Tibial nerve (tissue), 4 donors: ENCODE measurements at regions not wholly inside any gene's neighbourhood (a gene's known extent, or its start where the extent isn't known, plus 50 kb on each side); places are given as distances from the start of the nearest gene placed in this dataset.
"Not testable (repeated sequence)": the region's sequence is repeated elsewhere in the genome, so short reads cannot be mapped to it uniquely, and the experiment has no call there.

Source experiments
- DNase-seq, 2 donors: peaks; one replicate each; pipeline ENCODE4 v3.0.0-alpha.2; 2019; ENCODE audit warnings: low spot score in 2 of 2
- H3K27ac ChIP-seq, 4 donors: fragments of 200-600 bp; sonication (generic) in 3 of 4; one replicate each; pipeline ENCODE4 v1.5.1; 2017 to 2019; ENCODE audit warnings: mild to moderate bottlenecking in 1 of 4
- H3K27me3 ChIP-seq, 2 donors: fragments of 200-600 bp; sonication (generic) in 1 of 2; one replicate each; pipeline versions ENCODE4 v1.5.1 to v1.6.0; 2017 to 2019
- H3K36me3 ChIP-seq, 3 donors: fragments of 200-600 bp; sonication (generic); one replicate each; pipeline ENCODE4 v1.5.1; 2018 to 2019
- H3K4me1 ChIP-seq, 4 donors: fragments of 200-600 bp; sonication (generic) in 3 of 4; one replicate each; pipeline ENCODE4 v1.5.1; 2017 to 2019
- H3K4me3 ChIP-seq, 4 donors: fragments of 200-600 bp; sonication (generic) in 3 of 4; one replicate each; pipeline ENCODE4 v1.5.1; 2017 to 2019; ENCODE audit warnings: mild to moderate bottlenecking in 1 of 4, moderate library complexity in 1 of 4
- H3K9me3 ChIP-seq, 4 donors: fragments of 200-600 bp; sonication (generic) in 3 of 4; one replicate each; pipeline ENCODE4 v1.5.1; 2017 to 2019
- CTCF ChIP-seq, 5 experiments: fragments of 200-600 bp in 3 of 5; fragments of 450-650 bp in 2 of 5; sonication (generic) in 3 of 5; IDR thresholded peaks; one replicate each; pipeline ENCODE4 v1.5.1; 2016 to 2019; ENCODE audit warnings: antibody characterized with exemption in 5 of 5, mild to moderate bottlenecking in 3 of 5, moderate library complexity in 2 of 5
- EP300 ChIP-seq, 2 donors: sonication (generic); formaldehyde crosslinking; IDR thresholded peaks; one replicate each; pipeline ENCODE4 v1.6.1; 2017; ENCODE audit warnings: antibody characterized with exemption in 2 of 2, mild to moderate bottlenecking in 1 of 2
- POLR2A ChIP-seq, 2 donors: fragments of 450-650 bp; IDR thresholded peaks; one replicate each; pipeline ENCODE4 v1.6.1; 2017; ENCODE audit warnings: antibody characterized with exemption in 2 of 2, mild to moderate bottlenecking in 2 of 2, moderate library complexity in 2 of 2
- WGBS, 2 donors: methylation state at CpG; one replicate each; pipeline ENCODE4 v1.1.5; 2018; 5-methylcytosine and 5-hydroxymethylcytosine counted together

DNA sequence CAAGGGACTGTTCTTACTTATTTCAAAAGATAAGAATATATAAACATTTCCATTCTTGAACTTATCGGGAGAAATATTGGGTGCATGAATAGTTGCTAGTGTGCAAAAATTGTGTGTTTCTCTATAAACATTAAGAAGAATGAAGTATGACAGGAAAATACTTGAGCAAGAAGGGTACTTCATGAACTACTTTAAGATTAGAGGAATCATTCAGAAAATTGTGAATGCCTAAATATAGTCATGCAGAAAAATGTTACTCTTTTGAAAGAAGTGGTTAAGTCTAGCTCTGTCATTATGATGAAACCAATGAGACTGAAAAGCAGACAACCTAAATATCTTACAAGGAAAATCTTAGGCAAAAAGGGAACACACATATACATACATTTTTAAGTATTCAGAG is 207.8 kb upstream of the PCDH18 start:
- no peaks in the 10 kb centered on the region for H3K9me3 ChIP-seq
- H3K4me3 ChIP-seq, result no peak overlapping the region
- H3K27ac ChIP-seq, result no peak overlapping the region
- WGBS, 2 donors, result 69 to 82% methylated on average over 1 of the region's 1 CpG
- DNase-seq, result no peak
- no peaks in the 10 kb centered on the region for H3K36me3 ChIP-seq
- no peaks in the 10 kb centered on the region for H3K4me1 ChIP-seq
- no peaks in the 10 kb centered on the region for H3K27me3 ChIP-seq
- TF ChIP-seq CTCF (IDR thresholded peaks at IDR 0.05) (no peak), POLR2A (IDR thresholded peaks at IDR 0.05) (no peak), EP300 (IDR thresholded peaks at IDR 0.05) (no peak)

- WGBS, 2 donors, result 75 to 82% methylated on average over 1 of the region's 1 CpG
- DNase-seq, result no peak
- no peak for TF ChIP-seq POLR2A (IDR thresholded peaks at IDR 0.05)
- no peak for TF ChIP-seq EP300 (IDR thresholded peaks at IDR 0.05)
- no peak for TF ChIP-seq CTCF (IDR thresholded peaks at IDR 0.05)
Observed at GRCh38 chr4:137739391-137739790, 207.1 kb upstream of the PCDH18 start.

GRCh38 chr4:137738375-137738990 is 206.2 kb upstream of the PCDH18 start:
- 72 to 82% methylated on average over 4 of the region's 4 CpGs for WGBS, 2 donors
- H3K36me3 ChIP-seq, result no peaks in the 10 kb centered on the region
- no peak overlapping the region for H3K4me3 ChIP-seq
- no peak overlapping the region for H3K27ac ChIP-seq
- DNase-seq, result no peak
- no peaks in the 10 kb centered on the region for H3K27me3 ChIP-seq
- TF ChIP-seq EP300 (IDR thresholded peaks at IDR 0.05), result no peak
- TF ChIP-seq POLR2A (IDR thresholded peaks at IDR 0.05), result no peak
- TF ChIP-seq CTCF (IDR thresholded peaks at IDR 0.05), result no peak
- no peaks in the 10 kb centered on the region for H3K4me1 ChIP-seq
- peaks cover 0 to 5% (median 0%) of the 10 kb centered on the region in 4 donors for H3K9me3 ChIP-seq

More at GRCh38 chr4:137739391-137739790, 207.1 kb upstream of the PCDH18 start:
- no peaks in the 10 kb centered on the region for H3K27me3 ChIP-seq
- no peaks in the 10 kb centered on the region for H3K4me1 ChIP-seq
- no peak overlapping the region for H3K4me3 ChIP-seq
- H3K36me3 ChIP-seq, result no peaks in the 10 kb centered on the region
- no peak overlapping the region for H3K27ac ChIP-seq
- H3K9me3 ChIP-seq, result no peaks in the 10 kb centered on the region

- no peak overlapping the region for H3K4me3 ChIP-seq
- H3K36me3 ChIP-seq, result no peaks in the 10 kb centered on the region
- 88 to 91% methylated on average over 3 to 4 of the region's 4 CpGs for WGBS, 2 donors
- H3K27ac ChIP-seq, result no peak overlapping the region
- no peaks in the 10 kb centered on the region for H3K4me1 ChIP-seq
- H3K27me3 ChIP-seq, result no peaks in the 10 kb centered on the region
- TF ChIP-seq CTCF (IDR thresholded peaks at IDR 0.05), result no peak
- no peak for TF ChIP-seq POLR2A (IDR thresholded peaks at IDR 0.05)
- no peak for TF ChIP-seq EP300 (IDR thresholded peaks at IDR 0.05)
- DNase-seq, result no peak
- peaks cover 0 to 19% (median 1%) of the 10 kb centered on the region in 4 donors for H3K9me3 ChIP-seq
Observed at GRCh38 chr4:137735561-137736104, 203.3 kb upstream of the PCDH18 start.

- not testable (repeated sequence) for H3K4me1 ChIP-seq, H3K36me3 ChIP-seq, H3K27me3 ChIP-seq, DNase-seq, H3K4me3 ChIP-seq, H3K27ac ChIP-seq
- H3K9me3 ChIP-seq, result peaks cover 0 to 19% (median 6%) of the 10 kb centered on the region in 4 donors
- 95 to 96% methylated on average over 21 to 29 of the region's 44 CpGs for WGBS, 2 donors
Observed at GRCh38 chr4:137733174-137734141, 201.2 kb upstream of the PCDH18 start.
